Heart left ventricle (tissue), 16 donors: ENCODE measurements at regions not wholly inside any gene's neighbourhood (a gene's known extent, or its start where the extent isn't known, plus 50 kb on each side); places are given as distances from the start of the nearest gene placed in this dataset.

Experiments used
- ATAC-seq, 4 donors: fragments of 200-7000 bp; cut with Tn5 transposase; one replicate each; pipeline ENCODE4 v1.9.1; 2020 to 2022; ENCODE audit warnings: moderate library complexity in 4 of 4, mild to moderate bottlenecking in 3 of 4, moderate number of reproducible peaks in 1 of 4
- DNase-seq, 5 donors: peaks; one replicate each; pipeline ENCODE4 v3.0.0-alpha.2; 2020
- H3K27ac ChIP-seq, 12 donors: fragments of 200-600 bp; sonication (generic) in 4 of 12; one replicate each; pipeline versions ENCODE4 v1.5.0 to v1.8.0; 2016 to 2022; ENCODE audit warnings: mild to moderate bottlenecking in 2 of 12
- H3K27me3 ChIP-seq, 9 donors: fragments of 200-600 bp; sonication (generic) in 2 of 9; one replicate each; pipeline versions ENCODE4 v1.5.1 to v1.8.0; 2016 to 2022; ENCODE audit warnings: mild to moderate bottlenecking in 3 of 9
- H3K36me3 ChIP-seq, 9 donors: fragments of 200-600 bp; sonication (generic) in 2 of 9; one replicate each; pipeline versions ENCODE4 v1.5.0 to v1.8.0; 2018 to 2022; ENCODE audit warnings: mild to moderate bottlenecking in 2 of 9
- H3K4me1 ChIP-seq, 12 donors: fragments of 200-600 bp; sonication (generic) in 4 of 12; one replicate each; pipeline versions ENCODE4 v1.5.0 to v1.8.0; 2016 to 2022; ENCODE audit warnings: mild to moderate bottlenecking in 3 of 12
- H3K4me3 ChIP-seq, 12 donors: fragments of 200-600 bp; sonication (generic) in 4 of 12; one replicate each; pipeline versions ENCODE4 v1.5.0 to v1.8.0; 2017 to 2022; ENCODE audit warnings: mild to moderate bottlenecking in 9 of 12, moderate library complexity in 4 of 12
- H3K9me3 ChIP-seq, 12 donors: fragments of 200-600 bp; sonication (generic) in 4 of 12; one replicate each; pipeline versions ENCODE4 v1.5.0 to v1.8.0; 2016 to 2022; ENCODE audit warnings: mild to moderate bottlenecking in 1 of 12
- CTCF ChIP-seq, 12 donors: fragments of 200-600 bp; sonication (generic) in 4 of 12; IDR thresholded peaks; one replicate each; pipeline versions ENCODE4 v1.5.0 to v1.8.0; 2018 to 2022; ENCODE audit warnings: antibody characterized with exemption in 12 of 12, mild to moderate bottlenecking in 5 of 12
- POLR2A ChIP-seq, 2 donors: fragments of 450-650 bp; IDR thresholded peaks; one replicate each; pipeline ENCODE4 v1.6.1; 2017; ENCODE audit warnings: antibody characterized with exemption in 2 of 2, mild to moderate bottlenecking in 2 of 2, moderate library complexity in 2 of 2
- WGBS, 4 donors: extraction: QIAGEN DNeasy Blood & Tissue Kit in 2 of 4; methylation state at CpG; one replicate each; pipeline versions ENCODE4 v1.1.5 to v1.1.7; 2013 to 2018; 5-methylcytosine and 5-hydroxymethylcytosine counted together
- intact Hi-C, 10 donors: fragments of 100-400 bp; cut with DNase I; formaldehyde crosslinking; loops; one replicate each; pipeline versions ENCODE4 v1.11.1 to v1.14.2; 2022
- donor health status: ischemic (EF 13 %, LVEDD 7.1; RV severe dilation, severe dysfunction).
- donor health status: healthy with polysubstance abuse.
- donor health status: DM: no; HTN: yes; CAD: no.
- donor health status: DM: no; HTN: no; CAD: no.
- donor health status: ischemic (EF 25% LVEDD 6.9; RV normal size, moderate dysfunction).
- donor health status: ischemic (EF 25% LVEDD 5.7; RV mildly dilated, moderate dysfunction).
- donor health status: healthy.
- donor health status: DM: yes; HTN: yes; CAD: no.
- donor health status: ischemic (EF 35%, LVEDD 5.7; RV mildly dilated, moderate dysfunction).
- donor health status: nonischemic (EF 11% LVEDD 7.7; RV severe dilation, severe dysfunction).
- donor health status: DM: yes; HTN: yes; CAD: no.
- donor health status: PGD.
- donor health status: ischemic (EF 29% LVEDD 5.4; RV normal size, mild dysfunction).
- donor health status: nonischemic (EF 23%, LVEDD 6.1; RV moderate dilation, normal function).

- WGBS, 4 donors = 91 to 100% (median 97%) methylated on average over 2 of the region's 2 CpGs
- H3K4me1 ChIP-seq = peaks cover 5 to 40% (median 24%) of the 10 kb centered on the region in 12 donors
- ATAC-seq (no peak), DNase-seq (no peak)
- intact Hi-C loops = loop anchor here in 3 of 10 donors (5.0 to 10.0 kb wide), 2 partner anchors 35 to 52 kb away; no protein-coding TSS in a partner anchor
- TF ChIP-seq CTCF (IDR thresholded peaks at IDR 0.05) (no peak), POLR2A (IDR thresholded peaks at IDR 0.05) (no peak)
- no peak overlapping the region for H3K4me3 ChIP-seq
- no peaks in the 10 kb centered on the region for H3K9me3 ChIP-seq
- no peaks in the 10 kb centered on the region for H3K36me3 ChIP-seq
- H3K27me3 ChIP-seq = no peaks in the 10 kb centered on the region
- H3K27ac ChIP-seq = no peak overlapping the region
These were observed 70.3 kb upstream of the MDM1 start for GRCh38 chr12:68402422-68402821.

GRCh38 chr12:68403296-68403695 lies 71.1 kb upstream of the MDM1 start:
- H3K36me3 ChIP-seq = no peaks in the 10 kb centered on the region
- ATAC-seq (no peak), DNase-seq (no peak)
- intact Hi-C loops = loop anchor here in 3 of 10 donors (5.0 to 10.0 kb wide), 2 partner anchors 36 to 52 kb away; no protein-coding TSS in a partner anchor
- H3K27me3 ChIP-seq = no peaks in the 10 kb centered on the region
- no peaks in the 10 kb centered on the region for H3K9me3 ChIP-seq
- TF ChIP-seq POLR2A (IDR thresholded peaks at IDR 0.05) = no peak
- no peak for TF ChIP-seq CTCF (IDR thresholded peaks at IDR 0.05)
- H3K27ac ChIP-seq = no peak overlapping the region
- H3K4me1 ChIP-seq = peaks cover 5 to 40% (median 24%) of the 10 kb centered on the region in 12 donors
- H3K4me3 ChIP-seq = no peak overlapping the region
- 86 to 94% (median 91%) methylated on average over 1 of the region's 1 CpG for WGBS, 4 donors

GRCh38 chr12:68403711-68404110 lies 71.5 kb upstream of the MDM1 start:
- intact Hi-C loops = loop anchor here in 3 of 10 donors (2.0 to 10.0 kb wide), 3 partner anchors 36 to 51 kb away; no protein-coding TSS in a partner anchor

GRCh38 chr12:68405343-68405781 lies 73.2 kb upstream of the MDM1 start:
- DNase-seq (no peak), ATAC-seq (peak in 2 of 4 donors; percentile 27 to 47)
- intact Hi-C loops = loop anchor here (2.0 to 10.0 kb wide), 8 partner anchors 38 to 207 kb away; partner anchors contain the start of gene RAP1B (in 3 of the 10)
- Histone ChIP-seq H3K4me1 (peaks cover 5 to 36% (median 24%) of the 10 kb centered on the region in 12 donors), H3K36me3 (no peaks in the 10 kb centered on the region), H3K4me3 (no peak overlapping the region), H3K27me3 (no peaks in the 10 kb centered on the region), H3K27ac (peak overlapping the region; percentile 45 to 87 (median 74)), H3K9me3 (no peaks in the 10 kb centered on the region)
- TF ChIP-seq CTCF (IDR thresholded peaks at IDR 0.05) (no peak), POLR2A (IDR thresholded peaks at IDR 0.05) (no peak)

More at GRCh38 chr12:68403711-68404110, 71.5 kb upstream of the MDM1 start:
- H3K9me3 ChIP-seq = no peaks in the 10 kb centered on the region
- peaks cover 5 to 40% (median 24%) of the 10 kb centered on the region in 12 donors for H3K4me1 ChIP-seq
- no peak for ATAC-seq
- TF ChIP-seq CTCF (IDR thresholded peaks at IDR 0.05) (no peak), POLR2A (IDR thresholded peaks at IDR 0.05) (no peak)
- no peak overlapping the region for H3K27ac ChIP-seq
- DNase-seq = no peak
- H3K36me3 ChIP-seq = no peaks in the 10 kb centered on the region
- H3K27me3 ChIP-seq = no peaks in the 10 kb centered on the region
- no peak overlapping the region for H3K4me3 ChIP-seq
